OCI-LY7 (cell line): ENCODE measurements at regions not wholly inside any gene's neighbourhood (a gene's known extent, or its start where the extent isn't known, plus 50 kb on each side); places are given as distances from the start of the nearest gene placed in this dataset.

Experiments used
- EZH2phosphoT487 ChIP-seq: fragments of 200-600 bp; sonication (generic); IDR thresholded peaks from 2 replicates; pipeline ENCODE4 v1.6.1; 2018; ENCODE audit warnings: low read depth, borderline replicate concordance, mild to moderate bottlenecking, mixed run types, antibody characterized with exemption, low read length, moderate library complexity, mixed read lengths
- TF ChIP-seq, protein P1 (sequence below): fragments of 200-600 bp; sonication (generic); conservative IDR thresholded peaks from 2 replicates; pipeline ENCODE4 v1.5.1; 2014; ENCODE audit warnings: mild to moderate bottlenecking, antibody characterized with exemption, low read length, moderate library complexity, mixed read lengths

DNA sequence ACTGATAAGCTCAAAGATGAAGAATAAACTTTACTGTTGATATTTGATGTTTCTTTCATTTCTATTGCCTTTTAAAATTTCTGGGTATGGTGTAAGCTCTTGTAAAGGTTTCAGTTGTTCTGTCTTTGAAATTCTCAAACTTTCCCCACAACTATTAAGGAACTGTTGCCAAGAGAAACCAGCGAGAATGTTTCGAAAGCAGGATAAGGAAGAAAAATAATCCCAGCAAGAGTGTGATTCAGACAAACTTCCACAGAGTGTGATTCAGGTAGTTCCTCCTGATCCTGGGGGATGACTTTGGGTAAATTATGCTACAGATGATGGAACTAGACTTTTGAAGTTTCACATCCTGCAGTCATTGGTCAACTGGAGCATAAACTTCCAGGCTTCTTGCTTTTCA, 632.0 kb downstream of the NSUN3 start:
- TF ChIP-seq, protein P1, sequence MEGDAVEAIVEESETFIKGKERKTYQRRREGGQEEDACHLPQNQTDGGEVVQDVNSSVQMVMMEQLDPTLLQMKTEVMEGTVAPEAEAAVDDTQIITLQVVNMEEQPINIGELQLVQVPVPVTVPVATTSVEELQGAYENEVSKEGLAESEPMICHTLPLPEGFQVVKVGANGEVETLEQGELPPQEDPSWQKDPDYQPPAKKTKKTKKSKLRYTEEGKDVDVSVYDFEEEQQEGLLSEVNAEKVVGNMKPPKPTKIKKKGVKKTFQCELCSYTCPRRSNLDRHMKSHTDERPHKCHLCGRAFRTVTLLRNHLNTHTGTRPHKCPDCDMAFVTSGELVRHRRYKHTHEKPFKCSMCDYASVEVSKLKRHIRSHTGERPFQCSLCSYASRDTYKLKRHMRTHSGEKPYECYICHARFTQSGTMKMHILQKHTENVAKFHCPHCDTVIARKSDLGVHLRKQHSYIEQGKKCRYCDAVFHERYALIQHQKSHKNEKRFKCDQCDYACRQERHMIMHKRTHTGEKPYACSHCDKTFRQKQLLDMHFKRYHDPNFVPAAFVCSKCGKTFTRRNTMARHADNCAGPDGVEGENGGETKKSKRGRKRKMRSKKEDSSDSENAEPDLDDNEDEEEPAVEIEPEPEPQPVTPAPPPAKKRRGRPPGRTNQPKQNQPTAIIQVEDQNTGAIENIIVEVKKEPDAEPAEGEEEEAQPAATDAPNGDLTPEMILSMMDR, result no peak
- no peak for TF ChIP-seq EZH2phosphoT487
